CD4-positive, alpha-beta T cell treated with Interleukin-4 for 4 hours (primary cell): ENCODE measurements at regions not wholly inside any gene's neighbourhood (a gene's known extent, or its start where the extent isn't known, plus 50 kb on each side); places are given as distances from the start of the nearest gene placed in this dataset.
A peak's percentile ranks its signal among the peaks of the same experiment; 100 is the strongest.
"Not testable (repeated sequence)": the region's sequence is repeated elsewhere in the genome, so short reads cannot be mapped to it uniquely, and the experiment has no call there.

Experiments used
- DNase-seq: peaks from one replicate; pipeline ENCODE4 v3.0.0-alpha.2; 2020

DNA sequence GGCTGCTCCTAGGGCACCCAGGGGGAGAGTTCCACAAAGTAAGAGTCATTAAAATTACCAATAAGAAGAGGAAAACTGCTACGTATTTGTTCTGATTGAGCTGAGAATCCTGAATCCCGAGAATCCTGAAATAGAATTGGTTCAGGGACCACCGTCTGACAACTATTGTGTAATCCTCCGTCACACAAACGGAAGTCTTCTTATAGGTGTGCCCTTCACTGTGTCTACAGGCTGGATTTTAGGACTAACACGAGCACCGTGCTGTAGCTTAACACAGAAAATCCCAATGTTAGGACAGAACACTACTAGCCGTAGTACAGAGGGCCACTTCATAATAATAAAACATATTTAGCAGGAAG lies 50.6 kb upstream of the RNF182 start:
- DNase-seq, result no peak

GRCh38 chr6:13873288-13874190 lies 51.2 kb upstream of the RNF182 start:
- DNase-seq, result peak; percentile 57

GRCh38 chr6:13872681-13873080 lies 52.1 kb upstream of the RNF182 start:
- DNase-seq, result peak; percentile 7

GRCh38 chr6:13872006-13872405 lies 52.7 kb upstream of the RNF182 start:
- DNase-seq, result not testable (repeated sequence)

DNA sequence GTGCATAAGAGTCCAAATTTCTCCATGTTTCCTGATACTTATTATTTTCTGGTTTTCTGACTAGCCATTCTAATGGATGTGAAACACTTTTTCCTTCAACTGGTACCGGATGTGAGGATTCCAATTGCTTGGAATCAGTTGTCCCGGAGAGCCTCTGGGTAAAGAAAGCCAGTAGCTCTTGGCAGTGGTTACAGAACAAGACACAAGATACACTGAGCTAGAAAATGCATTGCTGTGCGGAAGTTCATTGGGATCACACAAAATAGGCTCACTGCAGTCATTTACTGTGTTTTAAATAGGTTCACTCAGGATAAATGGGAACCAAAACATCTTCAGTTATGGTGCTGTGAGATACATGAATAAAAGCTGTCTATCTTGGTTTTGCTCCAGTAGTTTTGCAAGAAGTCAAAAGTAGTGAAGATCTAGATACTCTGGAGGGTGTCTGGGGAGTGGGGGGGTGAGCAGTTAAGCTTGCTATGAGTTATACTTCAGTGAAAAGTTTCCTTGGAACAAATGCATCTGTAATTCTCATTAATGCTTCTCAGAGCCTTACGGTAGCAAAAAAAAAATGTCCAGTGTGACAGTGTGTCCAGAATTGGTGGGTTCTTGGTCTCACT lies 54.4 kb upstream of the RNF182 start:
- no peak for DNase-seq

DNA sequence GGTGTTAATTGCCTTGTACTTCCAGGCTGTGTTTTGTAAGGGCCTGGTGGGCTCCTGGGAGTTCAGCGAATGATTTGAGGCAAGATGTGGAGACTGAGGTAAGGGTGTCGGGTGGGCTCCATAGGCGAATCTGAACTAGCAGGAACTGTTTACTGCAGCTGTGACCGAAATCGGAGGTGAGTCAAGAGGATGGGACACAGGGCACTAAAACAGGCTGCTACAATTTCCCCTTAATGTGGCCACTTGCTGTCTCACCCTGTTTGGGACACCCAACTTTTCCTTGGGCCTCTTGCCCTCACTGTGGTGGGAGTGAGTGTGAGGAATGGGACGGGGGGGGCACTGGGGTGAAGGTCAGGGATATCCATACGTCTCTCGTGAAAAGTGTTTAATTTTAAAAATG lies 53.9 kb upstream of the MCUR1 start:
- no peak for DNase-seq

DNA sequence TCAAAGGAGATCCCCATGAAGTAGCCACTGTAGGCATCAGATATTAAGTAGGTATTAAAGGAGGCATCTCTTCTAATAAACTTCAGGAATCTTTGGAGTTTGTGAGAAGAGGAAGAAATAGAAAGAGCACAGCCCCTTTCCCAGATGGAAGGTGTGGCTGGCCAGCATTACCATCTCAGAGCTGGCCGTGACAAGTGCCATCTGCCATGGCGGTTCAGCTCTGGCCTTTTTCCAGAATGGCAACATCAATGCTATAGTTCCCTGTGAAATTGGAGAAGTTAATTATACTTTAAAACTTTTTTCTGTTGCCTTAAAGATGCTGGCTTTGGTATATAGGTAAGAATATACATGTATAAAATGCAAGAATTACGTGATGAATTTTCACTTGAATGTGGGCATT lies 51.9 kb upstream of the MCUR1 start:
- DNase-seq, result no peak

DNA sequence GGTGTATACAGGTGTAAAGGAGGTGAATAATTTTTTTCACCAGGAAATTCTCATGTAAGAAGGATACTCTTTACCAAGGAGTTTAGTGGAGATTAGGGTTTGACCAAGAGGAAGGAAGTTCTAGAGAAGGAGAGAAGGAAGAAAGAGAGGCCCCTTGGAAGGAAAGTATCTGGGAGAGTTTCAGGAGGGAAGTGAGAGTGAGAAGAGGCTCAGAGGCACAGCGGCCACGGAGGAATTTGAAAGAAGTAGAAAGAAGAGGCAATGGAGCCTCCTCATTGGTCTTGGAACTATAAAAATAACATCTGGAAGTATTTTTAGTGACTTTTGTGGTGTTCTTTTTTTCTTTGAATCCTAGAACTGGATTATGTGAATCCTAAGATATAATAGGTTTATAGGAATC lies 50.8 kb upstream of the MCUR1 start:
- DNase-seq, result no peak

DNA sequence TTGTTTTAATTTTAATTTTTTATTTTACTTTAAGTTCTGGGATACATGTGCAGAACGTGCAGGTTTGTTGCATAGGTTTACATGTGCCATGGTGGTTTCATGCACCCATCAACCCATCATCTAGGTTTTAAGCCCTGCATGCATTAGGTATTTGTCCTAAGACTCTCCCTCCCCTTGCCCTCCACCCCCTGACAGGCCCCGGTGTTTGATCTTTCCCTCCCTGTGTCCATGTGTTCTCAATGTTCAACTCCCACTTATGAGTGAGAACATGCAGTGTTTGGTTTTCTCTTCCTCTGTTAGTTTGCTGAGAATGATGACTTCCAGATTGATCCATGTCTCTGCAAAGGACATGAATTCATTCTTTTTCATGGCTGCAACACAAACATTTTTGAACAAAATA lies 50.3 kb upstream of the MCUR1 start:
- not testable (repeated sequence) for DNase-seq
